ENCODE measurements at regions not wholly inside any gene's neighbourhood (a gene's known extent, or its start where the extent isn't known, plus 50 kb on each side); places are given as distances from the start of the nearest gene placed in this dataset.
"Not testable (repeated sequence)": the region's sequence is repeated elsewhere in the genome, so short reads cannot be mapped to it uniquely, and the experiment has no call there.

GRCh38 chr5:89711526-89711925, 698.0 kb downstream of the CETN3 start:
- no peak for DNase-seq

- DNase-seq = no peak
Observed at GRCh38 chr5:89710006-89710405, 699.5 kb downstream of the CETN3 start.

- no peak for DNase-seq
Observed at GRCh38 chr5:89707891-89708290, 701.7 kb downstream of the CETN3 start.

- DNase-seq = no peak
Observed at GRCh38 chr5:89706731-89707130, 702.8 kb downstream of the CETN3 start.

GRCh38 chr5:89703817-89704216, 705.7 kb downstream of the CETN3 start:
- DNase-seq = no peak

GRCh38 chr5:89698028-89698427, 711.5 kb downstream of the CETN3 start:
- DNase-seq = no peak

- no peak for DNase-seq
Observed at GRCh38 chr5:89697581-89697980, 712.0 kb downstream of the CETN3 start.

GRCh38 chr5:89695371-89695770, 714.2 kb downstream of the CETN3 start:
- DNase-seq = no peak

- no peak for DNase-seq
Observed at GRCh38 chr5:89694026-89694550, 715.5 kb downstream of the CETN3 start.

GRCh38 chr5:89690331-89690730, 719.2 kb downstream of the CETN3 start:
- no peak for DNase-seq

GRCh38 chr5:89686081-89686765, 723.3 kb downstream of the CETN3 start:
- DNase-seq = no peak

- no peak for DNase-seq
Observed at GRCh38 chr5:89676634-89677033, 732.9 kb downstream of the CETN3 start.

GRCh38 chr5:89673019-89673418, 736.5 kb downstream of the CETN3 start:
- DNase-seq = no peak

- DNase-seq = no peak
Observed at GRCh38 chr5:89668821-89669220, 740.7 kb downstream of the CETN3 start.

- no peak for DNase-seq
Observed at GRCh38 chr5:89662499-89662898, 747.1 kb downstream of the CETN3 start.

- no peak for DNase-seq
Observed at GRCh38 chr5:89638871-89639270, 755.9 kb upstream of the MEF2C start.

- DNase-seq = not testable (repeated sequence)
Observed at GRCh38 chr5:89634176-89634575, 751.2 kb upstream of the MEF2C start.

GRCh38 chr5:89630064-89630463, 747.1 kb upstream of the MEF2C start:
- DNase-seq = not testable (repeated sequence)

GRCh38 chr5:89628876-89629635, 746.1 kb upstream of the MEF2C start:
- no peak for DNase-seq

GRCh38 chr5:89615839-89616518, 733.0 kb upstream of the MEF2C start:
- no peak for DNase-seq

- no peak for DNase-seq
Observed at GRCh38 chr5:89613222-89613956, 730.4 kb upstream of the MEF2C start.

GRCh38 chr5:89606939-89607534, 724.1 kb upstream of the MEF2C start:
- DNase-seq = no peak

- DNase-seq = no peak
Observed at GRCh38 chr5:89604342-89604741, 721.4 kb upstream of the MEF2C start.

Data from NCI-H1105 treated with DMSO at 0.1 percent for 48 hours (cell line).